GM13977 (cell line): ENCODE measurements at regions not wholly inside any gene's neighbourhood (a gene's known extent, or its start where the extent isn't known, plus 50 kb on each side); places are given as distances from the start of the nearest gene placed in this dataset.

ENCODE experiments used
- DNase-seq: peaks from one replicate; pipeline ENCODE4 v3.0.0; 2012; ENCODE audit warnings: low spot score
- CTCF ChIP-seq: IDR thresholded peaks from 2 replicates; pipeline ENCODE4 v1.5.1; 2012; ENCODE audit warnings: mild to moderate bottlenecking, control low read depth; ENCODE audit not compliant: insufficient read depth; ENCODE audit errors: extremely low read depth, missing control alignments
- in situ Hi-C: fragments of 300-500 bp; cut with MboI; formaldehyde crosslinking; loops from one replicate; pipeline ENCODE4 v1.12.0; 2022; ENCODE audit warnings: low sequenced_read_pairs, low pct_unique_long_range_greater_than_20kb, mixed read lengths, inconsistent platforms; ENCODE audit not compliant: unreplicated experiment

DNA sequence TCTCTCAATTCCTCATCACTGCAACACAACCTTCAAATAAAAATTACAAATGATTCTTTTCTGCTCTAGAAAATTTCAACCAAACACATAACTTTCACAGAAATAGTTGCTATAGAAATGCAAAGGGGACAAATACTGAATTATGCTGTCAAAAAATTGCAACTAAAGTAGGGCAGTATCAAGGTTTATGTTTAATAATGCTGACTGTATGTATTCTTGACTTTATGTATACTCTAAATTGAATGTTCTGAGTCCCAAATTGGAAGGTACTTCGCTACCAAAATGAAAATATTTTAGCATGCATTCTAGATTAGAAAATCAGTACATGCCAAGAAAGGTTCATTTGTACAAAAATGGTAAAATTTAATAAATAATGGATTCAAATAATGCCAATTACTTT, 237.3 kb upstream of the TET2 start:
- TF ChIP-seq CTCF = no peak
- in situ Hi-C loops = no loop called here
- no peak for DNase-seq

GRCh38 chr4:104912518-104912917, 234.2 kb upstream of the TET2 start:
- in situ Hi-C loops = no loop called here
- no peak for TF ChIP-seq CTCF
- DNase-seq = no peak

- in situ Hi-C loops = no loop called here
- DNase-seq = no peak
- no peak for TF ChIP-seq CTCF
These were observed 231.3 kb upstream of the TET2 start for GRCh38 chr4:104915373-104915772.

DNA sequence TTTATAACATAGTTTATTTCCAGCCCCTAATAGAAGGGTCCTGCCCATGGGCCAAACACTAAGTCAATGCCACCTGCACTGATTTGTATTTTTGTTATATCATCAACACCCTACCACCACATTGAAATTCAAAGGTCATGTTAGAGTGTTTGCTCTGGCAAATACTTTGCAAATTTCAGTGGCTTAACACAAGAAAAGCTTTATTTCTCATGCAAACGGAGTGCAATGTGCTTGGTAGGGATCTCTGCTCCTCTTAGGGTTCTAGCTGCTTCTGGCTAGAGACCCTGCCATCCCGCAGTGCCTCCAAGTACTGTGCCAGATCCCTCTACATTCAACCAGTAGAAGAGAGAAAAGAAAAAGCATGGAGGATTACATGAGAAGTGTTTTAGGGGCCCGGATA, 230.8 kb upstream of the TET2 start:
- DNase-seq = no peak
- in situ Hi-C loops = no loop called here
- TF ChIP-seq CTCF = no peak

DNA sequence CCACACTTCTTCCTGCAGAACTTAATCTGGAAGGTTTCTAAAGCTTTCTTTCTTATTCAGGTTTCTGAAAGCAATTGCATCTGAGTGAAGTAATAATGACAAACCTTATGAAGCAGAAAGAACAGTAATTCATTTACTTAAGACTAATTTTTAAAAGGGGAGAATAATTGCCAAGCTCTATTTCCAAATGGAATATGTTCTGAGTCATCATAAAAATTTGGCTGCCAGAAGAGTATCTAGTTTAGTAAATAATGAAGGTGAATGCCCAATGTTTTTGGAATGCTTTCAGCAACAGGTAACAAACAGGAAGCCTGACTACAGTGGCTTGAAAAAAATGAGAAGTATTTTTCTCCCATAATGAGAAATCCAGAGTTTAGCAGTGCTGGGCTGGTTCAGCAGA, 227.3 kb upstream of the TET2 start:
- no peak for TF ChIP-seq CTCF
- DNase-seq = no peak
- in situ Hi-C loops = no loop called here

- in situ Hi-C loops = loop anchor here (25.0 kb wide), 1 partner anchor 532 kb away; the partner anchor contains the start of gene PPA2
- TF ChIP-seq CTCF = no peak
These were observed 216.4 kb upstream of the TET2 start for GRCh38 chr4:104930298-104930697.

More at GRCh38 chr4:104930298-104930697, 216.4 kb upstream of the TET2 start:
- no peak for DNase-seq
